ENCODE measurements at regions not wholly inside any gene's neighbourhood (a gene's known extent, or its start where the extent isn't known, plus 50 kb on each side); places are given as distances from the start of the nearest gene placed in this dataset.

DNA sequence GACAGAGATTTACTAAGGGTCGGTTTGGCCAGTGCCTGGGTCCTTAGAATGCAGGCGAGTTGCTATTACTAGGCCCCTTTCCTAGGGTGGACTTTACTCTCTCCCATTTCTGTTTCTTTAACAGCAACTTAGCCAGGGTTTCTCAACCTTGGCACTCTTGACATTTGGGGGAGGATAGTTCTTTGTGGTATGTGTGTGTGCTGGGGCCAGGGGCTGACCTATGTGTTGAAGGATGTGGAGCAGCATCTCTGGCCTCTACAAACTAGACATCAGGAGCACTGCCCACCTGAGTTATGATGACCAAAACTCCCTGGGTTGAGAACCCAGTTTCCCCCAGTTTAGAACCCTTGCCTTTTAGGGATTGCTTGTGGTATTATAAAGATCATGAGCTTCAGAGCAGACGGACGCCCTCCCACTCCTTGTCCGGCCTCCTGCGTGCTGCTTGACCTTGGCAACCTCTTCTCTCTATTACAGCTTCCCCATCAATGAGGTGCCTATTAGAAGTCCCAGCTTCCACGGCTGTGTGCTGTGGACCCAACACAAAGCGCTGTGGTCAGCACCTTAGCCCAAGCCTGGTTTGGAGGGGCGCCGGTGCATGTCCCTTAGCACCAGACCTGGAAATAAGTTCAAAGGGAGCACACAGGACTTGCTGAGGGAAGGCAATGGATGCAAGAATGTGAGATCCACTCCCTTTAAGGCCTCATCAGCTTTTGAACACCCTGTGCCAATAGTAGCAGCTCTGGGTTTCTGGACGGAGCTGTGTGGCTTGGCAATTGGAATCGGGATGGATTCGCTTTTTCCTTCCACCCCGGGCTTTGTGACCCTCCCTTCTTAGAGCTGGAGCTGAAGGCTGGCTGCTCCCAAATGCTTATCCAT lies 239.2 kb upstream of the MAF start:
- no peak for ATAC-seq
- BruUV-seq (replicated peaks), result no TSS peak
- CTCF ChIA-PET, result no interaction called here

GRCh38 chr16:79838496-79839259 lies 238.1 kb upstream of the MAF start:
- Histone ChIP-seq H3K4me3 (ENCODE audit: low read length) (no peak overlapping the region), H3K36me3 (ENCODE audit: low read depth, low read length) (no peaks in the 10 kb centered on the region), H3K9ac (ENCODE audit: low read length) (no peak overlapping the region), H3K9me3 (ENCODE audit: low read length) (no peaks in the 10 kb centered on the region), H3K79me2 (ENCODE audit: low read length) (no peaks in the 10 kb centered on the region), H3F3A (ENCODE audit: low read length, unreplicated experiment) (no peaks in the 10 kb centered on the region), H3K27ac (ENCODE audit: low read length) (no peak overlapping the region), H2AFZ (ENCODE audit: low read length) (no peak overlapping the region), H3K4me2 (ENCODE audit: low read length) (no peak overlapping the region), H3K9me2 (replicated peaks; ENCODE audit: low read length) (no peaks in the 10 kb centered on the region), H4K20me1 (ENCODE audit: low read length) (no peaks in the 10 kb centered on the region), H3K4me1 (ENCODE audit: insufficient read depth, low read length) (no peaks in the 10 kb centered on the region), H3K27me3 (ENCODE audit: low read length) (no peaks in the 10 kb centered on the region)
- DNase-seq (no peak), ATAC-seq (no peak)
- TF ChIP-seq EZH2phosphoT487 (IDR thresholded peaks at IDR 0.05; ENCODE audit: borderline replicate concordance, low read length) (no peak), EZH2 (IDR thresholded peaks at IDR 0.05; ENCODE audit: low read length, unreplicated experiment) (no peak)
- TF ChIP-seq, protein P1, sequence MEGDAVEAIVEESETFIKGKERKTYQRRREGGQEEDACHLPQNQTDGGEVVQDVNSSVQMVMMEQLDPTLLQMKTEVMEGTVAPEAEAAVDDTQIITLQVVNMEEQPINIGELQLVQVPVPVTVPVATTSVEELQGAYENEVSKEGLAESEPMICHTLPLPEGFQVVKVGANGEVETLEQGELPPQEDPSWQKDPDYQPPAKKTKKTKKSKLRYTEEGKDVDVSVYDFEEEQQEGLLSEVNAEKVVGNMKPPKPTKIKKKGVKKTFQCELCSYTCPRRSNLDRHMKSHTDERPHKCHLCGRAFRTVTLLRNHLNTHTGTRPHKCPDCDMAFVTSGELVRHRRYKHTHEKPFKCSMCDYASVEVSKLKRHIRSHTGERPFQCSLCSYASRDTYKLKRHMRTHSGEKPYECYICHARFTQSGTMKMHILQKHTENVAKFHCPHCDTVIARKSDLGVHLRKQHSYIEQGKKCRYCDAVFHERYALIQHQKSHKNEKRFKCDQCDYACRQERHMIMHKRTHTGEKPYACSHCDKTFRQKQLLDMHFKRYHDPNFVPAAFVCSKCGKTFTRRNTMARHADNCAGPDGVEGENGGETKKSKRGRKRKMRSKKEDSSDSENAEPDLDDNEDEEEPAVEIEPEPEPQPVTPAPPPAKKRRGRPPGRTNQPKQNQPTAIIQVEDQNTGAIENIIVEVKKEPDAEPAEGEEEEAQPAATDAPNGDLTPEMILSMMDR (conservative IDR thresholded peaks at IDR 0.05; ENCODE audit: low read depth, low read length), result no peak
- no TSS peak for BruUV-seq (replicated peaks)
- intact Hi-C loops (cut with micrococcal nuclease), result no loop called here
- ChIA-PET CTCF (no interaction called here), POLR2A (ENCODE audit: unreplicated experiment) (no interaction called here)

More for the DNA sequence above, 239.2 kb upstream of the MAF start:
- intact Hi-C loops (cut with micrococcal nuclease), result no loop called here
- no peaks in the 10 kb centered on the region for H3K4me1 ChIP-seq (ENCODE audit: insufficient read depth, low read length)
- TF ChIP-seq, protein P1 (conservative IDR thresholded peaks at IDR 0.05; ENCODE audit: low read depth, low read length), result no peak
- TF ChIP-seq EZH2phosphoT487 (IDR thresholded peaks at IDR 0.05; ENCODE audit: borderline replicate concordance, low read length), result no peak
- TF ChIP-seq EZH2 (IDR thresholded peaks at IDR 0.05; ENCODE audit: low read length, unreplicated experiment), result no peak
- no peaks in the 10 kb centered on the region for H3K27me3 ChIP-seq (ENCODE audit: low read length)
- no peaks in the 10 kb centered on the region for H4K20me1 ChIP-seq (ENCODE audit: low read length)
- H3K4me3 ChIP-seq (ENCODE audit: low read length), result no peak overlapping the region
- H2AFZ ChIP-seq (ENCODE audit: low read length), result no peak overlapping the region
- H3K4me2 ChIP-seq (ENCODE audit: low read length), result no peak overlapping the region
- H3K9me3 ChIP-seq (ENCODE audit: low read length), result no peaks in the 10 kb centered on the region
- H3K79me2 ChIP-seq (ENCODE audit: low read length), result no peaks in the 10 kb centered on the region
- POLR2A ChIA-PET (ENCODE audit: unreplicated experiment), result no interaction called here
- no peaks in the 10 kb centered on the region for H3K9me2 ChIP-seq (replicated peaks; ENCODE audit: low read length)
- no peaks in the 10 kb centered on the region for H3F3A ChIP-seq (ENCODE audit: low read length, unreplicated experiment)
- DNase-seq, result no peak
- H3K36me3 ChIP-seq (ENCODE audit: low read depth, low read length), result no peaks in the 10 kb centered on the region
- no peak overlapping the region for H3K9ac ChIP-seq (ENCODE audit: low read length)
- no peak overlapping the region for H3K27ac ChIP-seq (ENCODE audit: low read length)

DNA sequence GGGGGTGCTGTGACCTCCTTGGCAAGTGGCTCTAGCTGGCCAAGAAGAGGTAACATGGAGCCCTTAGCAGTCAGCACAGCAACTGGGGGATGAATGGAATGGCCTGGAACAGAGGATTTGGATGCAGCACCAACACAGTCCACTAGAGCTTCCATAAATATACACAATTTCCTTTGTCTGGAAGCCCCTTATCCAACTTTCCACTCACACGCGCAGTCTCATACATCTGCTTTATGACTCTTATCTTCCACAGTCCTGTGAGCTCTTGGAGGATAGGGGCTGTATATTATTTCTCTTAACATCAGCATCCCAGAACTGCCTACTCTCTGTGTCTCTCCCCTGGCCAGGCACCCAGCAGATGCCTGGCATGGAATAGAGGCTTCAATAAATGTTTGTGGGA lies 235.6 kb upstream of the MAF start:
- Histone ChIP-seq H3K9me3 (ENCODE audit: low read length) (no peaks in the 10 kb centered on the region), H3K36me3 (ENCODE audit: low read depth, low read length) (no peaks in the 10 kb centered on the region), H3K4me2 (ENCODE audit: low read length) (no peak overlapping the region), H3F3A (ENCODE audit: low read length, unreplicated experiment) (no peaks in the 10 kb centered on the region), H3K27me3 (ENCODE audit: low read length) (no peaks in the 10 kb centered on the region), H3K4me1 (ENCODE audit: insufficient read depth, low read length) (no peaks in the 10 kb centered on the region), H3K4me3 (ENCODE audit: low read length) (no peak overlapping the region), H3K27ac (ENCODE audit: low read length) (no peak overlapping the region), H3K9me2 (replicated peaks; ENCODE audit: low read length) (no peaks in the 10 kb centered on the region), H3K9ac (ENCODE audit: low read length) (no peak overlapping the region), H4K20me1 (ENCODE audit: low read length) (no peaks in the 10 kb centered on the region), H2AFZ (ENCODE audit: low read length) (no peak overlapping the region), H3K79me2 (ENCODE audit: low read length) (no peaks in the 10 kb centered on the region)
- TF ChIP-seq, protein P1 (conservative IDR thresholded peaks at IDR 0.05; ENCODE audit: low read depth, low read length), result no peak
- TF ChIP-seq EZH2 (IDR thresholded peaks at IDR 0.05; ENCODE audit: low read length, unreplicated experiment) (no peak), EZH2phosphoT487 (IDR thresholded peaks at IDR 0.05; ENCODE audit: borderline replicate concordance, low read length) (no peak)
- ChIA-PET POLR2A (ENCODE audit: unreplicated experiment) (no interaction called here), CTCF (no interaction called here)
- no TSS peak for BruUV-seq (replicated peaks)
- intact Hi-C loops (cut with micrococcal nuclease), result no loop called here
- no peak for ATAC-seq
- no peak for DNase-seq

Data from PC-3 (cell line).